Testis (tissue), 2 donors: ENCODE measurements at regions not wholly inside any gene's neighbourhood (a gene's known extent, or its start where the extent isn't known, plus 50 kb on each side); places are given as distances from the start of the nearest gene placed in this dataset.

ENCODE experiments used
- POLR2A ChIP-seq: fragments of 450-650 bp; IDR thresholded peaks from one replicate; pipeline ENCODE4 v1.6.1; 2017; ENCODE audit warnings: antibody characterized with exemption, mild to moderate bottlenecking, moderate library complexity
- TF ChIP-seq, protein P1 (sequence below), 3 experiments: fragments of 450-650 bp in 2 of 3; fragments of 200-600 bp in 1 of 3; sonication (generic) in 1 of 3; IDR thresholded peaks; one replicate each; pipeline ENCODE4 v1.5.1; 2016 to 2019; ENCODE audit warnings: antibody characterized with exemption in 3 of 3, mild to moderate bottlenecking in 2 of 3, moderate library complexity in 1 of 3

DNA sequence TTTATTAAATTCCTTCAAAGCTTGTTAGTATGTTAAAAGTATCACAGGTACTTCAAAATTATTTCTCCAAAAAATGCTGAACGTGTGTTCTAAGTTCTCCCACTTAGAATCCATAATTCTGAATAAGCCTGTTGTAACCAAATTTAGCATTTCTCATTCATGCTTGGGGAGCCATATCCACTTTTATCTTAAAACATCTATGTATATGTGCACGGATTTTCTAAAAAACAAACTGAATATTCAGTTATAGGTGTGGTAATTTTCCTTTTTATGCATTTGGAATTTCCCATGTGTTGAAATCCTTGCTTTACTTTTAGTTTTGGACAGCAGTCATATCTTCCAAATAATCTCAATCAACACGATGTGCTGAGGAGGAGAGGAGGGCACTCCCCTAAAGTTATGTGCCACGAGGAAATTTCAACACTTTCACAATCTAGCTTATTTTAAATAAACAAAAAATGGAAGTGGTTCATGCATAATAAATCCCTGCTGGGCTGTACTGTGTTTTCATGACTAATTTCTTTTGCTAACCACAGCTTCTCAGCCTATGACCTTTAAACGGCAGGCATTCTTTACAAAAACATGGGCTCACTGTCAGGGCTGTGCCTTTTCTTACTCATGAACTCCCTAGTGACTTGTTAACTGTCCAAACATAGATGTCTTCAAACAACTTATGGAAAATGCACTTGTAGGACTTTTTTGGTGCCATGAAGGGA is 380.3 kb upstream of the SEMA3C start:
- TF ChIP-seq, protein P1, sequence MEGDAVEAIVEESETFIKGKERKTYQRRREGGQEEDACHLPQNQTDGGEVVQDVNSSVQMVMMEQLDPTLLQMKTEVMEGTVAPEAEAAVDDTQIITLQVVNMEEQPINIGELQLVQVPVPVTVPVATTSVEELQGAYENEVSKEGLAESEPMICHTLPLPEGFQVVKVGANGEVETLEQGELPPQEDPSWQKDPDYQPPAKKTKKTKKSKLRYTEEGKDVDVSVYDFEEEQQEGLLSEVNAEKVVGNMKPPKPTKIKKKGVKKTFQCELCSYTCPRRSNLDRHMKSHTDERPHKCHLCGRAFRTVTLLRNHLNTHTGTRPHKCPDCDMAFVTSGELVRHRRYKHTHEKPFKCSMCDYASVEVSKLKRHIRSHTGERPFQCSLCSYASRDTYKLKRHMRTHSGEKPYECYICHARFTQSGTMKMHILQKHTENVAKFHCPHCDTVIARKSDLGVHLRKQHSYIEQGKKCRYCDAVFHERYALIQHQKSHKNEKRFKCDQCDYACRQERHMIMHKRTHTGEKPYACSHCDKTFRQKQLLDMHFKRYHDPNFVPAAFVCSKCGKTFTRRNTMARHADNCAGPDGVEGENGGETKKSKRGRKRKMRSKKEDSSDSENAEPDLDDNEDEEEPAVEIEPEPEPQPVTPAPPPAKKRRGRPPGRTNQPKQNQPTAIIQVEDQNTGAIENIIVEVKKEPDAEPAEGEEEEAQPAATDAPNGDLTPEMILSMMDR (IDR thresholded peaks at IDR 0.05) = no peak
- TF ChIP-seq POLR2A = no peak
